Esophagus muscularis mucosa (tissue), 4 donors: ENCODE measurements at regions not wholly inside any gene's neighbourhood (a gene's known extent, or its start where the extent isn't known, plus 50 kb on each side); places are given as distances from the start of the nearest gene placed in this dataset.

Experiments used
- DNase-seq: peaks from one replicate; pipeline ENCODE4 v3.0.0-alpha.2; 2017; ENCODE audit errors: extremely low spot score
- H3K27ac ChIP-seq, 4 donors: fragments of 200-600 bp; sonication (generic); replicated peaks in 1 of 4; 1 replicate in 3 of 4; 2 replicates in 1 of 4; pipeline ENCODE4 v1.5.1; 2016 to 2019; ENCODE audit warnings: mild to moderate bottlenecking in 1 of 4
- H3K27me3 ChIP-seq, 4 donors: fragments of 200-600 bp; sonication (generic); one replicate each; pipeline versions ENCODE4 v1.5.1 to v1.6.0; 2016 to 2019
- H3K36me3 ChIP-seq, 4 donors: fragments of 200-600 bp; sonication (generic); one replicate each; pipeline ENCODE4 v1.5.1; 2016 to 2019
- H3K4me1 ChIP-seq, 4 donors: fragments of 200-600 bp; sonication (generic); one replicate each; pipeline ENCODE4 v1.5.1; 2016 to 2019
- H3K4me3 ChIP-seq, 4 donors: fragments of 200-600 bp; sonication (generic); 1 replicate in 2 of 4; 2 replicates in 2 of 4; pipeline ENCODE4 v1.5.1; 2016 to 2019; ENCODE audit warnings: mild to moderate bottlenecking in 4 of 4, moderate library complexity in 1 of 4
- H3K9me3 ChIP-seq, 4 donors: fragments of 200-600 bp; sonication (generic); 1 replicate in 3 of 4; 2 replicates in 1 of 4; pipeline ENCODE4 v1.5.1; 2016 to 2019
- CTCF ChIP-seq, 3 experiments: fragments of 200-600 bp in 2 of 3; fragments of 450-650 bp in 1 of 3; sonication (generic) in 2 of 3; IDR thresholded peaks; one replicate each; pipeline ENCODE4 v1.5.1; 2017 to 2019; ENCODE audit warnings: antibody characterized with exemption in 3 of 3, mild to moderate bottlenecking in 2 of 3, moderate library complexity in 1 of 3
- EP300 ChIP-seq: sonication (generic); formaldehyde crosslinking; IDR thresholded peaks from one replicate; pipeline ENCODE4 v1.6.1; 2017; ENCODE audit warnings: antibody characterized with exemption
- POLR2A ChIP-seq: fragments of 450-650 bp; IDR thresholded peaks from one replicate; pipeline ENCODE4 v1.6.1; 2017; ENCODE audit warnings: antibody characterized with exemption, moderate library complexity, mild to moderate bottlenecking, low read depth
- POLR2AphosphoS5 ChIP-seq, 2 donors: sonication (generic); formaldehyde crosslinking; IDR thresholded peaks; one replicate each; pipeline ENCODE4 v1.6.1; 2017; ENCODE audit warnings: antibody characterized with exemption in 2 of 2
- WGBS: methylation state at CpG from one replicate; pipeline ENCODE4 v1.1.5; 2018; 5-methylcytosine and 5-hydroxymethylcytosine counted together
- intact Hi-C: fragments of 100-400 bp; cut with DNase I; formaldehyde crosslinking; loops from one replicate; pipeline ENCODE4 v1.15.1; 2023

- intact Hi-C loops = no loop called here
- no peaks in the 10 kb centered on the region for H3K4me1 ChIP-seq
- TF ChIP-seq POLR2A (no peak), CTCF (IDR thresholded peaks at IDR 0.05) (no peak), POLR2AphosphoS5 (IDR thresholded peaks at IDR 0.05) (no peak), EP300 (no peak)
- H3K27me3 ChIP-seq = no peaks in the 10 kb centered on the region
- H3K36me3 ChIP-seq = no peaks in the 10 kb centered on the region
- H3K27ac ChIP-seq = no peak overlapping the region
- H3K9me3 ChIP-seq = no peaks in the 10 kb centered on the region
- DNase-seq = no peak
- no peak overlapping the region for H3K4me3 ChIP-seq
These were observed 308.6 kb upstream of the GIMD1 start for GRCh38 chr4:106677213-106677612.

- intact Hi-C loops = no loop called here
- no peak for TF ChIP-seq POLR2AphosphoS5 (IDR thresholded peaks at IDR 0.05)
- no peak for TF ChIP-seq POLR2A
- no peak for TF ChIP-seq CTCF (IDR thresholded peaks at IDR 0.05)
- TF ChIP-seq EP300 = no peak
- H3K27me3 ChIP-seq = no peaks in the 10 kb centered on the region
- no peak overlapping the region for H3K4me3 ChIP-seq
- H3K27ac ChIP-seq = no peak overlapping the region
- H3K4me1 ChIP-seq = no peaks in the 10 kb centered on the region
- no peaks in the 10 kb centered on the region for H3K9me3 ChIP-seq
- whole genome bisulfite sequencing = 71% methylated on average over 3 of the region's 3 CpGs
- no peak for DNase-seq
- H3K36me3 ChIP-seq = no peaks in the 10 kb centered on the region
These were observed 307.8 kb upstream of the GIMD1 start for GRCh38 chr4:106676173-106676921.

GRCh38 chr4:106671716-106672115 is 303.1 kb upstream of the GIMD1 start:
- H3K4me3 ChIP-seq = no peak overlapping the region
- no peaks in the 10 kb centered on the region for H3K36me3 ChIP-seq
- DNase-seq = no peak
- no peak overlapping the region for H3K27ac ChIP-seq
- no peak for TF ChIP-seq POLR2AphosphoS5 (IDR thresholded peaks at IDR 0.05)
- no peaks in the 10 kb centered on the region for H3K9me3 ChIP-seq
- no peaks in the 10 kb centered on the region for H3K27me3 ChIP-seq
- H3K4me1 ChIP-seq = no peaks in the 10 kb centered on the region
- intact Hi-C loops = no loop called here
- 65% methylated on average over 1 of the region's 1 CpG for whole genome bisulfite sequencing

GRCh38 chr4:106670976-106671375 is 302.4 kb upstream of the GIMD1 start:
- H3K4me1 ChIP-seq = no peaks in the 10 kb centered on the region
- no peaks in the 10 kb centered on the region for H3K9me3 ChIP-seq
- no peak for DNase-seq
- H3K36me3 ChIP-seq = no peaks in the 10 kb centered on the region
- WGBS = 43% methylated on average over 2 of the region's 2 CpGs
- intact Hi-C loops = no loop called here
- no peaks in the 10 kb centered on the region for H3K27me3 ChIP-seq
- TF ChIP-seq EP300 (no peak), POLR2A (no peak), CTCF (IDR thresholded peaks at IDR 0.05) (no peak), POLR2AphosphoS5 (IDR thresholded peaks at IDR 0.05) (no peak)
- no peak overlapping the region for H3K4me3 ChIP-seq
- H3K27ac ChIP-seq = no peak overlapping the region

- intact Hi-C loops = no loop called here
- H3K4me1 ChIP-seq = no peaks in the 10 kb centered on the region
- no peaks in the 10 kb centered on the region for H3K36me3 ChIP-seq
- H3K4me3 ChIP-seq = no peak overlapping the region
- DNase-seq = no peak
- no peaks in the 10 kb centered on the region for H3K27me3 ChIP-seq
- H3K27ac ChIP-seq = no peak overlapping the region
- H3K9me3 ChIP-seq = no peaks in the 10 kb centered on the region
- 75% methylated on average over 1 of the region's 1 CpG for WGBS
- TF ChIP-seq POLR2A = no peak
These were observed 290.8 kb upstream of the GIMD1 start for GRCh38 chr4:106659371-106659770.

GRCh38 chr4:106652095-106652494 is 283.5 kb upstream of the GIMD1 start:
- WGBS = 81% methylated on average over 2 of the region's 2 CpGs
- H3K9me3 ChIP-seq = no peaks in the 10 kb centered on the region
- intact Hi-C loops = no loop called here
- no peaks in the 10 kb centered on the region for H3K4me1 ChIP-seq
- H3K4me3 ChIP-seq = no peak overlapping the region
- H3K27me3 ChIP-seq = no peaks in the 10 kb centered on the region
- TF ChIP-seq POLR2A (no peak), EP300 (no peak), POLR2AphosphoS5 (IDR thresholded peaks at IDR 0.05) (no peak), CTCF (IDR thresholded peaks at IDR 0.05) (no peak)
- H3K27ac ChIP-seq = no peak overlapping the region
- no peaks in the 10 kb centered on the region for H3K36me3 ChIP-seq
- DNase-seq = no peak
